ENCODE measurements at regions not wholly inside any gene's neighbourhood (a gene's known extent, or its start where the extent isn't known, plus 50 kb on each side); places are given as distances from the start of the nearest gene placed in this dataset.
"Not testable (repeated sequence)": the region's sequence is repeated elsewhere in the genome, so short reads cannot be mapped to it uniquely, and the experiment has no call there.

- no peak for DNase-seq (ENCODE audit: low read depth in 1 of 2, low spot score in 1 of 2)
- ChIA-PET POLR2A (no interaction called here), CTCF (no interaction called here)
- H3K4me3 ChIP-seq = no peak overlapping the region
- H3K9me3 ChIP-seq = no peaks in the 10 kb centered on the region
- H3K4me2 ChIP-seq = no peak overlapping the region
- no peak for FAIRE-seq
- no peaks in the 10 kb centered on the region for H3K4me1 ChIP-seq
- TF ChIP-seq, protein P1, sequence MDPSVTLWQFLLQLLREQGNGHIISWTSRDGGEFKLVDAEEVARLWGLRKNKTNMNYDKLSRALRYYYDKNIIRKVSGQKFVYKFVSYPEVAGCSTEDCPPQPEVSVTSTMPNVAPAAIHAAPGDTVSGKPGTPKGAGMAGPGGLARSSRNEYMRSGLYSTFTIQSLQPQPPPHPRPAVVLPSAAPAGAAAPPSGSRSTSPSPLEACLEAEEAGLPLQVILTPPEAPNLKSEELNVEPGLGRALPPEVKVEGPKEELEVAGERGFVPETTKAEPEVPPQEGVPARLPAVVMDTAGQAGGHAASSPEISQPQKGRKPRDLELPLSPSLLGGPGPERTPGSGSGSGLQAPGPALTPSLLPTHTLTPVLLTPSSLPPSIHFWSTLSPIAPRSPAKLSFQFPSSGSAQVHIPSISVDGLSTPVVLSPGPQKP (IDR thresholded peaks at IDR 0.05; ENCODE audit: low read depth, low read length) = no peak
- TF ChIP-seq EHF (CRISPR knock-in tag; IDR thresholded peaks at IDR 0.05) (no peak), E2F6 (IDR thresholded peaks at IDR 0.05; ENCODE audit: borderline replicate concordance, low read depth) (no peak), HES2 (IDR thresholded peaks at IDR 0.05) (no peak), NPAS2 (CRISPR knock-in tag; IDR thresholded peaks at IDR 0.05; ENCODE audit: borderline replicate concordance) (no peak), HOXA7 (CRISPR knock-in tag; IDR thresholded peaks at IDR 0.05) (no peak), ZNF302 (CRISPR knock-in tag; IDR thresholded peaks at IDR 0.05) (no peak), HEYL (CRISPR knock-in tag; IDR thresholded peaks at IDR 0.05) (no peak), PBX3 (IDR thresholded peaks at IDR 0.05) (no peak), ZFP36 (IDR thresholded peaks at IDR 0.05; ENCODE audit: borderline replicate concordance, partially characterized antibody) (no peak), KDM5A (IDR thresholded peaks at IDR 0.05) (no peak)
- TF ChIP-seq, protein P2, sequence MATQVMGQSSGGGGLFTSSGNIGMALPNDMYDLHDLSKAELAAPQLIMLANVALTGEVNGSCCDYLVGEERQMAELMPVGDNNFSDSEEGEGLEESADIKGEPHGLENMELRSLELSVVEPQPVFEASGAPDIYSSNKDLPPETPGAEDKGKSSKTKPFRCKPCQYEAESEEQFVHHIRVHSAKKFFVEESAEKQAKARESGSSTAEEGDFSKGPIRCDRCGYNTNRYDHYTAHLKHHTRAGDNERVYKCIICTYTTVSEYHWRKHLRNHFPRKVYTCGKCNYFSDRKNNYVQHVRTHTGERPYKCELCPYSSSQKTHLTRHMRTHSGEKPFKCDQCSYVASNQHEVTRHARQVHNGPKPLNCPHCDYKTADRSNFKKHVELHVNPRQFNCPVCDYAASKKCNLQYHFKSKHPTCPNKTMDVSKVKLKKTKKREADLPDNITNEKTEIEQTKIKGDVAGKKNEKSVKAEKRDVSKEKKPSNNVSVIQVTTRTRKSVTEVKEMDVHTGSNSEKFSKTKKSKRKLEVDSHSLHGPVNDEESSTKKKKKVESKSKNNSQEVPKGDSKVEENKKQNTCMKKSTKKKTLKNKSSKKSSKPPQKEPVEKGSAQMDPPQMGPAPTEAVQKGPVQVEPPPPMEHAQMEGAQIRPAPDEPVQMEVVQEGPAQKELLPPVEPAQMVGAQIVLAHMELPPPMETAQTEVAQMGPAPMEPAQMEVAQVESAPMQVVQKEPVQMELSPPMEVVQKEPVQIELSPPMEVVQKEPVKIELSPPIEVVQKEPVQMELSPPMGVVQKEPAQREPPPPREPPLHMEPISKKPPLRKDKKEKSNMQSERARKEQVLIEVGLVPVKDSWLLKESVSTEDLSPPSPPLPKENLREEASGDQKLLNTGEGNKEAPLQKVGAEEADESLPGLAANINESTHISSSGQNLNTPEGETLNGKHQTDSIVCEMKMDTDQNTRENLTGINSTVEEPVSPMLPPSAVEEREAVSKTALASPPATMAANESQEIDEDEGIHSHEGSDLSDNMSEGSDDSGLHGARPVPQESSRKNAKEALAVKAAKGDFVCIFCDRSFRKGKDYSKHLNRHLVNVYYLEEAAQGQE (IDR thresholded peaks at IDR 0.05) = no peak
- no peak overlapping the region for H3K27ac ChIP-seq
- ATAC-seq = no peak
- 13% methylated on average over 4 of the region's 4 CpGs for WGBS (ENCODE audit: missing lambda C conversion rate)
Measured at GRCh38 chr16:16763449-16763848, 384.5 kb downstream of the NPIPA7 start.

DNA sequence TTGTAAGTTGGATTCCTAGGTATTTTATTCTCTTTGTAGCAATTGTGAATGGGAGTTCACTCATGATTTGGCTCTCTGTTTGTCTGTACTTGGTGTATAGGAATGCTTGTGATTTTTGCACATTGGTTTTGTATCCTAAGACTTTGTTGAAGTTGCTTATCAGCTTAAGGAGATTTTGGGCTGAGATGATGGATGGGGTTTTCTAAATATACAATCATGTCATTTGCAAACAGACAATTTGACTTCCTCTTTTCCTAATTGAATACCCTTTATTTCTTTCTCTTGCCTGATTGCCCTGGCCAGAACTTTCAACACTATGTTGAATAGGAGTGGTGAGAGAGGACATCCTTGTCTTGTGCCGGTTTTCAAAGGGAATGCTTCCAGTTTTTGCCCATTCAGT is 391.8 kb downstream of the NPIPA7 start:
- CTCF ChIA-PET; H3K27ac ChIP-seq; POLR2A ChIA-PET; H3K4me2 ChIP-seq; H3K4me1 ChIP-seq; H3K4me3 ChIP-seq; DNase-seq (ENCODE audit: low read depth in 1 of 2, low spot score in 1 of 2); H3K9me3 ChIP-seq; ATAC-seq; FAIRE-seq: not testable (repeated sequence)
- 8% methylated on average over 1 of the region's 1 CpG for WGBS (ENCODE audit: missing lambda C conversion rate)

- DNase-seq (ENCODE audit: low read depth in 1 of 2, low spot score in 1 of 2) (no peak), FAIRE-seq (no peak), ATAC-seq (no peak)
- Histone ChIP-seq H3K9me3 (no peaks in the 10 kb centered on the region), H3K4me1 (0 out of 3 replicates have a peak, but pooled peaks cover 3% of the 10 kb centered on the region), H3K27ac (no peak overlapping the region), H3K4me3 (no peak overlapping the region), H3K4me2 (peak overlapping the region; percentile 21; the same call in 1 of the 3 replicates)
- CTCF ChIA-PET = no interaction called here
- WGBS (ENCODE audit: missing lambda C conversion rate) = 33% methylated on average over 5 of the region's 5 CpGs
- POLR2A ChIA-PET = no interaction called here
- TF ChIP-seq MAZ (IDR thresholded peaks at IDR 0.05; ENCODE audit: borderline replicate concordance, low read depth, low read length) (no peak), HEYL (CRISPR knock-in tag; IDR thresholded peaks at IDR 0.05) (no peak), FOSB (CRISPR knock-in tag; IDR thresholded peaks at IDR 0.05) (no peak), E2F6 (IDR thresholded peaks at IDR 0.05; ENCODE audit: borderline replicate concordance, low read depth) (no peak), EP300 (IDR thresholded peaks at IDR 0.05) (no peak), EHF (CRISPR knock-in tag; IDR thresholded peaks at IDR 0.05) (no peak), CHD4 (IDR thresholded peaks at IDR 0.05; ENCODE audit: borderline replicate concordance) (no peak), PHF8 (IDR thresholded peaks at IDR 0.05; ENCODE audit: borderline replicate concordance, low read depth) (no peak), ATOH8 (CRISPR knock-in tag; IDR thresholded peaks at IDR 0.05; ENCODE audit: low read depth) (no peak), POLR2AphosphoS2 (conservative IDR thresholded peaks at IDR 0.05; ENCODE audit: low read length) (no peak), ZSCAN20 (CRISPR knock-in tag; IDR thresholded peaks at IDR 0.05) (no peak)
- TF ChIP-seq, protein P2 (IDR thresholded peaks at IDR 0.05) = no peak
Measured at GRCh38 chr16:16774389-16774788, 395.4 kb downstream of the NPIPA7 start.
